PC-9 (cell line): ENCODE measurements at regions not wholly inside any gene's neighbourhood (a gene's known extent, or its start where the extent isn't known, plus 50 kb on each side); places are given as distances from the start of the nearest gene placed in this dataset.

Experiments used
- BruUV-seq: library from RNA; stranded (reverse); fragments of 400-500 nt; replicated peaks from 2 replicates; lab custom pipeline; 2021; lab: Mats Ljungman, UMichigan
- CTCF ChIA-PET: fragments of 300-600 bp; sonication (Branson Sonifier 250); formaldehyde crosslinking; loops from one replicate; lab custom pipeline; 2022; ENCODE audit warnings: antibody characterized with exemption; lab: Charles Lee
- POLR2A ChIA-PET: fragments of 300-600 bp; sonication (Branson Sonifier 250); formaldehyde crosslinking; loops from one replicate; lab custom pipeline; 2022; ENCODE audit warnings: antibody characterized with exemption; ENCODE audit not compliant: unreplicated experiment; lab: Charles Lee
- DNase-seq, 2 experiments: peaks; one replicate each; pipeline versions ENCODE4 v3.0.0 to v3.0.0-alpha.2; 2015 to 2022; ENCODE audit warnings: mixed read lengths in 1 of 2
- H2AFZ ChIP-seq: fragments of 200-600 bp; sonication (generic); 2 replicates; pipeline ENCODE4 v1.8.1; 2017; ENCODE audit warnings: antibody characterized with exemption
- H3F3A ChIP-seq: fragments of 200-600 bp; sonication (generic); 2 replicates; pipeline ENCODE4 v1.8.1; 2017; ENCODE audit warnings: antibody characterized with exemption, mild to moderate bottlenecking, low read depth; ENCODE audit not compliant: insufficient read depth
- H3K27ac ChIP-seq: fragments of 200-600 bp; sonication (generic); 2 replicates; pipeline ENCODE4 v1.6.1; 2016; ENCODE audit warnings: mixed run types
- H3K27me3 ChIP-seq: fragments of 200-600 bp; sonication (generic); 2 replicates; pipeline ENCODE4 v1.6.1; 2016; ENCODE audit warnings: low read depth, mixed run types; ENCODE audit not compliant: insufficient read depth
- H3K36me3 ChIP-seq: fragments of 200-600 bp; sonication (generic); 2 replicates; pipeline ENCODE4 v1.6.1; 2016; ENCODE audit warnings: low read depth, mixed run types
- H3K4me1 ChIP-seq: fragments of 200-600 bp; sonication (generic); replicated peaks from 2 replicates; pipeline ENCODE4 v1.6.1; 2016; ENCODE audit warnings: mixed run types; ENCODE audit not compliant: insufficient read depth
- H3K4me2 ChIP-seq: fragments of 200-600 bp; sonication (generic); 2 replicates; pipeline ENCODE4 v1.6.1; 2017; ENCODE audit warnings: mixed run types
- H3K4me3 ChIP-seq: fragments of 200-600 bp; sonication (generic); 2 replicates; pipeline ENCODE4 v1.6.1; 2016; ENCODE audit warnings: mixed run types
- H3K79me2 ChIP-seq: fragments of 200-600 bp; sonication (generic); 2 replicates; pipeline ENCODE4 v1.6.1; 2017; ENCODE audit warnings: low read depth, mixed run types
- H3K9me2 ChIP-seq: fragments of 200-600 bp; sonication (generic); 2 replicates; pipeline ENCODE4 v1.8.1; 2017; ENCODE audit warnings: mild to moderate bottlenecking; ENCODE audit not compliant: insufficient read depth
- H3K9me3 ChIP-seq: fragments of 200-600 bp; sonication (generic); 2 replicates; pipeline ENCODE4 v1.8.1; 2016; ENCODE audit warnings: low read depth; ENCODE audit not compliant: insufficient read depth
- H4K20me1 ChIP-seq: fragments of 200-600 bp; sonication (generic); 2 replicates; pipeline ENCODE4 v1.8.1; 2017; ENCODE audit not compliant: insufficient read depth
- CTCF ChIP-seq: fragments of 200-600 bp; sonication (generic); conservative IDR thresholded peaks from 2 replicates; pipeline ENCODE4 v1.6.1; 2017; ENCODE audit warnings: mixed run types, antibody characterized with exemption, mild to moderate bottlenecking, moderate library complexity
- EZH2 ChIP-seq: fragments of 200-600 bp; sonication (generic); IDR thresholded peaks from 2 replicates; pipeline ENCODE4 v1.8.0; 2017; ENCODE audit warnings: antibody characterized with exemption, low read depth
- intact Hi-C: fragments of 100-400 bp; cut with micrococcal nuclease; formaldehyde crosslinking; loops from one replicate; pipeline ENCODE4 v1.10.0; 2022; ENCODE audit not compliant: unreplicated experiment

GRCh38 chr2:22290909-22291473 lies 1094.0 kb upstream of the KLHL29 start:
- no peaks in the 10 kb centered on the region for H3F3A ChIP-seq
- H3K4me2 ChIP-seq: no peak overlapping the region
- no peaks in the 10 kb centered on the region for H3K36me3 ChIP-seq
- no peaks in the 10 kb centered on the region for H3K9me3 ChIP-seq
- no TSS peak for BruUV-seq
- TF ChIP-seq CTCF (no peak), EZH2 (no peak)
- no peak overlapping the region for H3K27ac ChIP-seq
- no peaks in the 10 kb centered on the region for H4K20me1 ChIP-seq
- ChIA-PET CTCF (no interaction called here), POLR2A (no interaction called here)
- H2AFZ ChIP-seq: no peak overlapping the region
- no peaks in the 10 kb centered on the region for H3K4me1 ChIP-seq
- DNase-seq: no peak
- peaks cover 4% of the 10 kb centered on the region; the same call in 1 of the 2 replicates for H3K9me2 ChIP-seq
- H3K4me3 ChIP-seq: no peak overlapping the region
- intact Hi-C loops: no loop called here
- no peaks in the 10 kb centered on the region for H3K27me3 ChIP-seq
- no peaks in the 10 kb centered on the region for H3K79me2 ChIP-seq

GRCh38 chr2:22301228-22301627 lies 1083.8 kb upstream of the KLHL29 start:
- no peaks in the 10 kb centered on the region for H3K27me3 ChIP-seq
- no peaks in the 10 kb centered on the region for H3K9me3 ChIP-seq
- TF ChIP-seq CTCF (no peak), EZH2 (no peak)
- no peaks in the 10 kb centered on the region for H3K79me2 ChIP-seq
- H3K4me2 ChIP-seq: no peak overlapping the region
- intact Hi-C loops: no loop called here
- no peaks in the 10 kb centered on the region for H3K9me2 ChIP-seq
- no peaks in the 10 kb centered on the region for H3F3A ChIP-seq
- no TSS peak for BruUV-seq
- H2AFZ ChIP-seq: no peak overlapping the region
- no peaks in the 10 kb centered on the region for H3K36me3 ChIP-seq
- no peak for DNase-seq
- H3K4me3 ChIP-seq: no peak overlapping the region
- POLR2A ChIA-PET: no interaction called here
- CTCF ChIA-PET: no interaction called here
- H4K20me1 ChIP-seq: no peaks in the 10 kb centered on the region
- no peaks in the 10 kb centered on the region for H3K4me1 ChIP-seq
- no peak overlapping the region for H3K27ac ChIP-seq

- Histone ChIP-seq H2AFZ (no peak overlapping the region), H3F3A (no peaks in the 10 kb centered on the region), H3K27me3 (0 out of 2 replicates have a peak, but pooled peaks cover 20% of the 10 kb centered on the region), H3K4me1 (no peaks in the 10 kb centered on the region), H3K36me3 (no peaks in the 10 kb centered on the region), H3K4me2 (no peak overlapping the region), H4K20me1 (0 out of 2 replicates have a peak, but pooled peaks cover 3% of the 10 kb centered on the region), H3K9me3 (no peaks in the 10 kb centered on the region), H3K9me2 (no peaks in the 10 kb centered on the region), H3K4me3 (no peak overlapping the region), H3K79me2 (no peaks in the 10 kb centered on the region), H3K27ac (no peak overlapping the region)
- no TSS peak for BruUV-seq
- ChIA-PET CTCF (no interaction called here), POLR2A (no interaction called here)
- DNase-seq: no peak
- intact Hi-C loops: no loop called here
- TF ChIP-seq CTCF: no peak
- no peak for TF ChIP-seq EZH2
Measured at GRCh38 chr2:22326250-22326649, 1058.7 kb upstream of the KLHL29 start.
